DND-41 (cell line): ENCODE measurements at regions not wholly inside any gene's neighbourhood (a gene's known extent, or its start where the extent isn't known, plus 50 kb on each side); places are given as distances from the start of the nearest gene placed in this dataset.

ENCODE experiments used
- ATAC-seq: fragments of 200-7000 bp; cut with Tn5 transposase; 3 replicates; pipeline ENCODE4 v1.9.1; 2021; ENCODE audit warnings: low read depth; ENCODE audit not compliant: insufficient read depth
- DNase-seq: peaks from one replicate; pipeline ENCODE4 v3.0.0-alpha.2; 2020
- H2AFZ ChIP-seq: 2 replicates; pipeline ENCODE4 v1.6.0; 2012; ENCODE audit warnings: low read depth, low read length
- H3K27ac ChIP-seq: 2 replicates; pipeline ENCODE4 v1.5.1; 2012; ENCODE audit warnings: low read length, inconsistent platforms
- H3K27me3 ChIP-seq: fragments of 200-600 bp; sonication (generic); 2 replicates; pipeline ENCODE4 v1.6.0; 2012; ENCODE audit warnings: low read length, mild to moderate bottlenecking, inconsistent platforms; ENCODE audit not compliant: insufficient read depth, poor library complexity
- H3K36me3 ChIP-seq: 2 replicates; pipeline ENCODE4 v1.5.1; 2012; ENCODE audit warnings: low read length, inconsistent platforms; ENCODE audit not compliant: insufficient read depth
- H3K4me1 ChIP-seq: 2 replicates; pipeline ENCODE4 v1.5.1; 2012; ENCODE audit warnings: mild to moderate bottlenecking, low read length; ENCODE audit not compliant: insufficient read depth
- H3K4me2 ChIP-seq: 2 replicates; pipeline ENCODE4 v1.6.0; 2012; ENCODE audit warnings: mild to moderate bottlenecking, moderate library complexity, low read length, inconsistent platforms; ENCODE audit not compliant: insufficient read depth
- H3K4me3 ChIP-seq, 2 experiments: fragments of 200-600 bp in 1 of 2; shearing (Covaris generic) in 1 of 2; 2 replicates each; pipeline ENCODE4 v1.5.1; 2012 to 2016; ENCODE audit warnings: inconsistent platforms in 2 of 2, low read length in 2 of 2, mild to moderate bottlenecking in 2 of 2, low read depth in 1 of 2, moderate library complexity in 1 of 2
- H3K79me2 ChIP-seq: 2 replicates; pipeline ENCODE4 v1.6.0; 2012; ENCODE audit warnings: low read length, inconsistent platforms; ENCODE audit not compliant: insufficient read depth
- H3K9ac ChIP-seq: 2 replicates; pipeline ENCODE4 v1.6.0; 2012; ENCODE audit warnings: low read depth, mild to moderate bottlenecking, inconsistent platforms, low read length, moderate library complexity
- H3K9me3 ChIP-seq: 2 replicates; pipeline ENCODE4 v1.5.1; 2012; ENCODE audit warnings: low read length, moderate library complexity, mild to moderate bottlenecking, inconsistent platforms; ENCODE audit not compliant: insufficient read depth, severe bottlenecking
- H4K20me1 ChIP-seq: 2 replicates; pipeline ENCODE4 v1.6.0; 2012; ENCODE audit warnings: low read length; ENCODE audit not compliant: insufficient read depth
- CTCF ChIP-seq: IDR thresholded peaks from 2 replicates; pipeline ENCODE4 v1.5.1; 2012; ENCODE audit warnings: borderline replicate concordance, low read length, moderate library complexity, mild to moderate bottlenecking; ENCODE audit not compliant: poor library complexity, severe bottlenecking; ENCODE audit errors: extremely low read depth
- EZH2 ChIP-seq: IDR thresholded peaks from 3 replicates; pipeline ENCODE4 v1.6.1; 2012; ENCODE audit warnings: borderline replicate concordance, low read depth, mild to moderate bottlenecking, moderate library complexity, low read length, inconsistent platforms; ENCODE audit not compliant: severe bottlenecking

- TF ChIP-seq CTCF (no peak), EZH2 (no peak)
- no peak overlapping the region for H3K27ac ChIP-seq
- no peak overlapping the region for H2AFZ ChIP-seq
- H3K36me3 ChIP-seq, result no peaks in the 10 kb centered on the region
- no peak overlapping the region for H3K4me3 ChIP-seq
- no peak for DNase-seq
- H3K79me2 ChIP-seq, result no peaks in the 10 kb centered on the region
- H3K4me1 ChIP-seq, result no peaks in the 10 kb centered on the region
- no peaks in the 10 kb centered on the region for H3K9me3 ChIP-seq
- no peak for ATAC-seq
- no peak overlapping the region for H3K4me2 ChIP-seq
- peaks cover 29% of the 10 kb centered on the region for H3K27me3 ChIP-seq
- H4K20me1 ChIP-seq, result no peaks in the 10 kb centered on the region
- H3K9ac ChIP-seq, result no peak overlapping the region
These were observed 169.3 kb upstream of the CACNA1E start for GRCh38 chr1:181314010-181314409.

- Histone ChIP-seq H3K4me1 (no peaks in the 10 kb centered on the region), H3K36me3 (no peaks in the 10 kb centered on the region), H3K79me2 (no peaks in the 10 kb centered on the region), H4K20me1 (no peaks in the 10 kb centered on the region), H2AFZ (no peak overlapping the region), H3K9me3 (no peaks in the 10 kb centered on the region), H3K27me3 (peaks cover 29% of the 10 kb centered on the region), H3K27ac (no peak overlapping the region), H3K4me3 (no peak overlapping the region), H3K9ac (no peak overlapping the region), H3K4me2 (no peak overlapping the region)
- no peak for DNase-seq
- ATAC-seq, result no peak
- no peak for TF ChIP-seq CTCF
- no peak for TF ChIP-seq EZH2
These were observed 168.4 kb upstream of the CACNA1E start for GRCh38 chr1:181314959-181315358.

- Histone ChIP-seq H3K79me2 (no peaks in the 10 kb centered on the region), H2AFZ (no peak overlapping the region), H3K27me3 (peaks cover 41% of the 10 kb centered on the region), H3K4me1 (no peaks in the 10 kb centered on the region), H3K4me3 (no peak overlapping the region), H3K36me3 (no peaks in the 10 kb centered on the region), H3K27ac (no peak overlapping the region), H3K4me2 (no peak overlapping the region), H3K9me3 (no peaks in the 10 kb centered on the region), H4K20me1 (no peaks in the 10 kb centered on the region), H3K9ac (no peak overlapping the region)
- TF ChIP-seq EZH2 (no peak), CTCF (no peak)
- ATAC-seq (no peak), DNase-seq (no peak)
These were observed 165.9 kb upstream of the CACNA1E start for GRCh38 chr1:181317261-181317930.
